ENCODE measurements at regions not wholly inside any gene's neighbourhood (a gene's known extent, or its start where the extent isn't known, plus 50 kb on each side); places are given as distances from the start of the nearest gene placed in this dataset.

DNA sequence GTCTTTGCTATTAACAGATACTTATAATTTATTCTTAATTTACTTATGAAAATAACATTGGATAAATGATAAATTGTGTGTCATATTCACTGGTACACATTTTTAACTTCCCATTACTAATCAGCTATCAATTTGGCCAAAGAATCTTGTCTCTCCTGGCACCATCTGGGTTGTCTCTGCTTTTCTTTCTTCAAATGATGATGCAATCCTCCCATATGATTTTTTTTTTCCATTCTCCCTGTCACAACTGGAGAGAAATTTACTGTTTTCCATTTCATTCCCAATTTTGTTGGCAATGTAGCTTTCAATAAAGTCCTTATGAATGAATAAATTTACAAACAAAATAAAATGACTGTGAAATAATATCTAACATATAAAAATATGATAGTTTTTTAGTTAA, 743.7 kb upstream of the EPHA6 start:
- Mint-ChIP-seq H3K27ac (ENCODE audit: unreplicated experiment) (no peak overlapping the region), H3K4me3 (ENCODE audit: unreplicated experiment) (no peak overlapping the region), H3K27me3 (ENCODE audit: insufficient read depth, unreplicated experiment) (no peaks in the 10 kb centered on the region), H3K36me3 (ENCODE audit: insufficient read depth, unreplicated experiment) (no peaks in the 10 kb centered on the region), H3K9me3 (ENCODE audit: unreplicated experiment) (no peaks in the 10 kb centered on the region), H3K4me1 (ENCODE audit: low read depth, unreplicated experiment) (no peaks in the 10 kb centered on the region)
- no peak overlapping the region for H3K4me3 ChIP-seq (ENCODE audit: low read depth, low read length)
- intact Hi-C loops (cut with micrococcal nuclease; ENCODE audit: unreplicated experiment) = no loop called here
- no peaks in the 10 kb centered on the region for H3K36me3 ChIP-seq (ENCODE audit: control insufficient read depth, insufficient read depth, low read length)
- CTCF ChIA-PET = no interaction called here
- no peak for DNase-seq
- H3K4me1 ChIP-seq = no peaks in the 10 kb centered on the region
- no TSS peak for BruUV-seq (replicated peaks)
- no peaks in the 10 kb centered on the region for H3K27me3 ChIP-seq (replicated peaks; ENCODE audit: control insufficient read depth, insufficient read depth, low read length)
- TF ChIP-seq, protein P1, sequence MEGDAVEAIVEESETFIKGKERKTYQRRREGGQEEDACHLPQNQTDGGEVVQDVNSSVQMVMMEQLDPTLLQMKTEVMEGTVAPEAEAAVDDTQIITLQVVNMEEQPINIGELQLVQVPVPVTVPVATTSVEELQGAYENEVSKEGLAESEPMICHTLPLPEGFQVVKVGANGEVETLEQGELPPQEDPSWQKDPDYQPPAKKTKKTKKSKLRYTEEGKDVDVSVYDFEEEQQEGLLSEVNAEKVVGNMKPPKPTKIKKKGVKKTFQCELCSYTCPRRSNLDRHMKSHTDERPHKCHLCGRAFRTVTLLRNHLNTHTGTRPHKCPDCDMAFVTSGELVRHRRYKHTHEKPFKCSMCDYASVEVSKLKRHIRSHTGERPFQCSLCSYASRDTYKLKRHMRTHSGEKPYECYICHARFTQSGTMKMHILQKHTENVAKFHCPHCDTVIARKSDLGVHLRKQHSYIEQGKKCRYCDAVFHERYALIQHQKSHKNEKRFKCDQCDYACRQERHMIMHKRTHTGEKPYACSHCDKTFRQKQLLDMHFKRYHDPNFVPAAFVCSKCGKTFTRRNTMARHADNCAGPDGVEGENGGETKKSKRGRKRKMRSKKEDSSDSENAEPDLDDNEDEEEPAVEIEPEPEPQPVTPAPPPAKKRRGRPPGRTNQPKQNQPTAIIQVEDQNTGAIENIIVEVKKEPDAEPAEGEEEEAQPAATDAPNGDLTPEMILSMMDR (IDR thresholded peaks at IDR 0.05; ENCODE audit: insufficient read depth in 1 of 2, low read depth in 1 of 2, low read length in 1 of 2, severe bottlenecking in 1 of 2, unreplicated experiment in 1 of 2) = no peak
- no peaks in the 10 kb centered on the region for H3K9me3 ChIP-seq
- POLR2A ChIA-PET = no interaction called here

DNA sequence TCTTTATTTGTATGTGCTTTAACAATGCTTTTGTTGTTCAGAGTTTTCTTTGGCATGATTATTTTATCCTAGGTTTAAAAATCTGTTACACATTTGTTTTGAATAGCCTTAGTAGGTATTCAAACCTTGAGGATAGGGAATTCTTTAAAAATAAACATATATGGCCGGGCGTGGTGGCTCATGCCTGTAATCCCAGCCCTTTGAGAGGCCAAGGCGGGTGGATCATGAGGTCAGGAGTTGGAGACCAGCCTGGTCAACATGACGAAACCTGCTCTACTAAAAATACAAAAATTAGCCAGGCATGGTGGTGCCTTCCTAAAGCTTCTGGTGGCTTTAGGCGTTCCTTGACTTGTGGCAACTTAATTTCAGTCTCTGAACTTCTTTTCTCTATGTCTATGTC, 743.3 kb upstream of the EPHA6 start:
- H3K9me3 Mint-ChIP-seq (ENCODE audit: unreplicated experiment) = no peaks in the 10 kb centered on the region
- no TSS peak for BruUV-seq (replicated peaks)
- H3K36me3 Mint-ChIP-seq (ENCODE audit: insufficient read depth, unreplicated experiment) = no peaks in the 10 kb centered on the region
- Histone ChIP-seq H3K27me3 (replicated peaks; ENCODE audit: control insufficient read depth, insufficient read depth, low read length) (no peaks in the 10 kb centered on the region), H3K36me3 (ENCODE audit: control insufficient read depth, insufficient read depth, low read length) (no peaks in the 10 kb centered on the region), H3K4me3 (ENCODE audit: low read depth, low read length) (no peak overlapping the region), H3K9me3 (no peaks in the 10 kb centered on the region), H3K4me1 (no peaks in the 10 kb centered on the region)
- H3K4me3 Mint-ChIP-seq (ENCODE audit: unreplicated experiment) = no peak overlapping the region
- intact Hi-C loops (cut with micrococcal nuclease; ENCODE audit: unreplicated experiment) = no loop called here
- no peak for DNase-seq
- POLR2A ChIA-PET = no interaction called here
- TF ChIP-seq, protein P1 (IDR thresholded peaks at IDR 0.05; ENCODE audit: insufficient read depth in 1 of 2, low read depth in 1 of 2, low read length in 1 of 2, severe bottlenecking in 1 of 2, unreplicated experiment in 1 of 2) = no peak
- H3K4me1 Mint-ChIP-seq (ENCODE audit: low read depth, unreplicated experiment) = no peaks in the 10 kb centered on the region
- no peaks in the 10 kb centered on the region for H3K27me3 Mint-ChIP-seq (ENCODE audit: insufficient read depth, unreplicated experiment)
- CTCF ChIA-PET = no interaction called here
- no peak overlapping the region for H3K27ac Mint-ChIP-seq (ENCODE audit: unreplicated experiment)

DNA sequence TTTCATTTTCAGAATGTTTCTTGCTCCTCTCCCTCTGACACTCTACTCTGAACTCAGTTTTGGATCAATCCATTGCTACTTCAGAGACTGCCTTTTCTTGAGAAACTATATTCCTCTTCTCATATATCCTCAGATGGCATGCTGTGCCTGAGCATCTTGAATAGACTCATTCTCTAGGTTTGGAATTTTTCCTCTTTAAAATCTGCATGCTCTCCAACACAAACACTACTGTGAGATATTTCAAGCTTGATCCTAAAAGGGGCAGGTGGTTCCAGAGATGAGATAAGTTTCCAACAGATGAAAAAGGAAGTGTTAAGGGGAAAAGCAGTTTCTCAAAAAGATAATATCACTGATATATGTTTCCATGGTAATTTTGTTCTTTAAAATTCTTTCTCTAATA, 742.2 kb upstream of the EPHA6 start:
- intact Hi-C loops (cut with micrococcal nuclease; ENCODE audit: unreplicated experiment) = no loop called here
- TF ChIP-seq, protein P1 (IDR thresholded peaks at IDR 0.05; ENCODE audit: insufficient read depth in 1 of 2, low read depth in 1 of 2, low read length in 1 of 2, severe bottlenecking in 1 of 2, unreplicated experiment in 1 of 2) = no peak
- no peak for DNase-seq
- POLR2A ChIA-PET = no interaction called here
- Histone ChIP-seq H3K27me3 (replicated peaks; ENCODE audit: control insufficient read depth, insufficient read depth, low read length) (no peaks in the 10 kb centered on the region), H3K36me3 (ENCODE audit: control insufficient read depth, insufficient read depth, low read length) (no peaks in the 10 kb centered on the region), H3K9me3 (no peaks in the 10 kb centered on the region), H3K4me1 (no peaks in the 10 kb centered on the region), H3K4me3 (ENCODE audit: low read depth, low read length) (no peak overlapping the region)
- Mint-ChIP-seq H3K4me1 (ENCODE audit: low read depth, unreplicated experiment) (no peaks in the 10 kb centered on the region), H3K27me3 (ENCODE audit: insufficient read depth, unreplicated experiment) (no peaks in the 10 kb centered on the region), H3K27ac (ENCODE audit: unreplicated experiment) (no peak overlapping the region), H3K9me3 (ENCODE audit: unreplicated experiment) (no peaks in the 10 kb centered on the region), H3K4me3 (ENCODE audit: unreplicated experiment) (no peak overlapping the region), H3K36me3 (ENCODE audit: insufficient read depth, unreplicated experiment) (no peaks in the 10 kb centered on the region)
- BruUV-seq (replicated peaks) = no TSS peak
- CTCF ChIA-PET = no interaction called here

Measured in Caco-2 (cell line).